Uterus (tissue), 2 donors: ENCODE measurements at regions not wholly inside any gene's neighbourhood (a gene's known extent, or its start where the extent isn't known, plus 50 kb on each side); places are given as distances from the start of the nearest gene placed in this dataset.

Experiments
- CTCF ChIP-seq, 4 experiments: fragments of 200-600 bp in 2 of 4; fragments of 450-650 bp in 2 of 4; sonication (generic) in 2 of 4; IDR thresholded peaks; one replicate each; pipeline ENCODE4 v1.5.1; 2016 to 2019; ENCODE audit warnings: antibody characterized with exemption in 4 of 4, mild to moderate bottlenecking in 2 of 4, moderate library complexity in 1 of 4
- POLR2A ChIP-seq, 2 donors: fragments of 450-650 bp; IDR thresholded peaks; one replicate each; pipeline ENCODE4 v1.6.1; 2016; ENCODE audit warnings: antibody characterized with exemption in 2 of 2, mild to moderate bottlenecking in 1 of 2, moderate library complexity in 1 of 2

GRCh38 chr6:90691823-90692222, 105.0 kb upstream of the MAP3K7 start:
- TF ChIP-seq CTCF (IDR thresholded peaks at IDR 0.05) (no peak), POLR2A (IDR thresholded peaks at IDR 0.05) (no peak)
